PC-9 (cell line): ENCODE measurements at regions not wholly inside any gene's neighbourhood (a gene's known extent, or its start where the extent isn't known, plus 50 kb on each side); places are given as distances from the start of the nearest gene placed in this dataset.

Experiments used
- EZH2 ChIP-seq: fragments of 200-600 bp; sonication (generic); IDR thresholded peaks from 2 replicates; pipeline ENCODE4 v1.8.0; 2017; ENCODE audit warnings: antibody characterized with exemption, low read depth
- TF ChIP-seq, protein P1 (sequence below): fragments of 200-600 bp; sonication (generic); conservative IDR thresholded peaks from 2 replicates; pipeline ENCODE4 v1.6.1; 2017; ENCODE audit warnings: mixed run types, antibody characterized with exemption, mild to moderate bottlenecking, moderate library complexity

DNA sequence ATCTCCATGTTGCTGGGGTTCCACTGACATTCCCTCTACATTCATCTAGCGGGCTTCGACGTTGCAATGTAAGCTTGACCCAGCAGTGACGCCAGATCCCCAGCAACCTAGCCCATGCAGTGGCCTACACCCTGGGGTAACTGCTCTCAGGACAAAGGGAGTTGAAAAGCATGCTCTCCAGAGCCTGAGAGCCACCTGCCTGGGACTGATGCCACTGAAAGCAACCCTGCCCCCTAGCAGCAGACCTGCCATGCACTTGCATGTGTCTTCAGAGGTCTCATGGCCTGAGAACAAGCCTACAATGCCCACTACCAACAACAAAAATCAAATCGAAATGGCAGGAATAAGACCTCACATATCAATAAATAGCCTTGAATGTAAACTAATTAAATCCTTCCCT lies 330.3 kb downstream of the TRIM36 start:
- TF ChIP-seq, protein P1, sequence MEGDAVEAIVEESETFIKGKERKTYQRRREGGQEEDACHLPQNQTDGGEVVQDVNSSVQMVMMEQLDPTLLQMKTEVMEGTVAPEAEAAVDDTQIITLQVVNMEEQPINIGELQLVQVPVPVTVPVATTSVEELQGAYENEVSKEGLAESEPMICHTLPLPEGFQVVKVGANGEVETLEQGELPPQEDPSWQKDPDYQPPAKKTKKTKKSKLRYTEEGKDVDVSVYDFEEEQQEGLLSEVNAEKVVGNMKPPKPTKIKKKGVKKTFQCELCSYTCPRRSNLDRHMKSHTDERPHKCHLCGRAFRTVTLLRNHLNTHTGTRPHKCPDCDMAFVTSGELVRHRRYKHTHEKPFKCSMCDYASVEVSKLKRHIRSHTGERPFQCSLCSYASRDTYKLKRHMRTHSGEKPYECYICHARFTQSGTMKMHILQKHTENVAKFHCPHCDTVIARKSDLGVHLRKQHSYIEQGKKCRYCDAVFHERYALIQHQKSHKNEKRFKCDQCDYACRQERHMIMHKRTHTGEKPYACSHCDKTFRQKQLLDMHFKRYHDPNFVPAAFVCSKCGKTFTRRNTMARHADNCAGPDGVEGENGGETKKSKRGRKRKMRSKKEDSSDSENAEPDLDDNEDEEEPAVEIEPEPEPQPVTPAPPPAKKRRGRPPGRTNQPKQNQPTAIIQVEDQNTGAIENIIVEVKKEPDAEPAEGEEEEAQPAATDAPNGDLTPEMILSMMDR = no peak
- no peak for TF ChIP-seq EZH2
